ES-I3 (cell line): ENCODE measurements at regions not wholly inside any gene's neighbourhood (a gene's known extent, or its start where the extent isn't known, plus 50 kb on each side); places are given as distances from the start of the nearest gene placed in this dataset.
"Not testable (repeated sequence)": the region's sequence is repeated elsewhere in the genome, so short reads cannot be mapped to it uniquely, and the experiment has no call there.

Experiments used
- H3K36me3 ChIP-seq: 2 replicates; pipeline ENCODE4 v1.6.1; 2013; ENCODE audit warnings: mild to moderate bottlenecking, low read length, control low read depth, moderate library complexity; ENCODE audit not compliant: insufficient read depth
- H3K4me1 ChIP-seq: 2 replicates; pipeline ENCODE4 v1.6.1; 2013; ENCODE audit warnings: mild to moderate bottlenecking, control low read depth, low read length; ENCODE audit not compliant: insufficient read depth
- H3K9ac ChIP-seq: 2 replicates; pipeline ENCODE4 v1.6.1; 2013; ENCODE audit warnings: low read depth, mild to moderate bottlenecking, low read length, moderate library complexity
- H3K9me3 ChIP-seq: 2 replicates; pipeline ENCODE4 v1.6.1; 2013; ENCODE audit warnings: mild to moderate bottlenecking, low read length, moderate library complexity; ENCODE audit not compliant: control insufficient read depth, insufficient read depth

- H3K4me1 ChIP-seq = peaks cover 5% of the 10 kb centered on the region; the same call in 1 of the 2 replicates
- H3K9ac ChIP-seq = no peak overlapping the region
- H3K9me3 ChIP-seq = no peaks in the 10 kb centered on the region
- H3K36me3 ChIP-seq = no peaks in the 10 kb centered on the region
Observed at GRCh38 chr1:148373192-148373925, 109.7 kb downstream of the PPIAL4G start.

- H3K36me3 ChIP-seq = no peaks in the 10 kb centered on the region
- H3K4me1 ChIP-seq = peaks cover 5% of the 10 kb centered on the region; the same call in 1 of the 2 replicates
- no peaks in the 10 kb centered on the region for H3K9me3 ChIP-seq
- H3K9ac ChIP-seq = no peak overlapping the region
Observed at GRCh38 chr1:148372731-148373130, 110.4 kb downstream of the PPIAL4G start.

GRCh38 chr1:148372051-148372726 is 110.9 kb downstream of the PPIAL4G start:
- H3K9ac ChIP-seq, H3K9me3 ChIP-seq, H3K36me3 ChIP-seq, H3K4me1 ChIP-seq: not testable (repeated sequence)

GRCh38 chr1:148371551-148371994 is 111.5 kb downstream of the PPIAL4G start:
- not testable (repeated sequence) for H3K36me3 ChIP-seq, H3K9ac ChIP-seq, H3K4me1 ChIP-seq, H3K9me3 ChIP-seq

- H3K36me3 ChIP-seq, H3K9ac ChIP-seq, H3K9me3 ChIP-seq, H3K4me1 ChIP-seq: not testable (repeated sequence)
Observed at GRCh38 chr1:148370661-148371060, 112.4 kb downstream of the PPIAL4G start.

GRCh38 chr1:148367596-148367995 is 115.5 kb downstream of the PPIAL4G start:
- H3K4me1 ChIP-seq = peaks cover 9% of the 10 kb centered on the region; the same call in 1 of the 2 replicates
- H3K36me3 ChIP-seq = no peaks in the 10 kb centered on the region
- no peak overlapping the region for H3K9ac ChIP-seq
- no peaks in the 10 kb centered on the region for H3K9me3 ChIP-seq

GRCh38 chr1:148366136-148366753 is 116.9 kb downstream of the PPIAL4G start:
- H3K9me3 ChIP-seq, H3K4me1 ChIP-seq, H3K36me3 ChIP-seq, H3K9ac ChIP-seq: not testable (repeated sequence)

GRCh38 chr1:148365151-148365550 is 118.0 kb downstream of the PPIAL4G start:
- H3K36me3 ChIP-seq, H3K9ac ChIP-seq, H3K4me1 ChIP-seq, H3K9me3 ChIP-seq: not testable (repeated sequence)

GRCh38 chr1:148363979-148364378 is 119.1 kb downstream of the PPIAL4G start:
- H3K9ac ChIP-seq, H3K9me3 ChIP-seq, H3K36me3 ChIP-seq, H3K4me1 ChIP-seq: not testable (repeated sequence)

GRCh38 chr1:148363439-148363810 is 119.7 kb downstream of the PPIAL4G start:
- Histone ChIP-seq H3K4me1 (peaks cover 4% of the 10 kb centered on the region; the same call in 1 of the 2 replicates), H3K9ac (no peak overlapping the region)

GRCh38 chr1:148362626-148363438 is 120.3 kb downstream of the PPIAL4G start:
- H3K9me3 ChIP-seq = no peaks in the 10 kb centered on the region
- H3K36me3 ChIP-seq = no peaks in the 10 kb centered on the region
- H3K4me1 ChIP-seq = peaks cover 4% of the 10 kb centered on the region; the same call in 1 of the 2 replicates
- peak overlapping the region; percentile 32; the same call in 1 of the 2 replicates for H3K9ac ChIP-seq

More at GRCh38 chr1:148363439-148363810, 119.7 kb downstream of the PPIAL4G start:
- Histone ChIP-seq H3K36me3 (no peaks in the 10 kb centered on the region), H3K9me3 (no peaks in the 10 kb centered on the region)

- H3K4me1 ChIP-seq = peaks cover 4% of the 10 kb centered on the region; the same call in 1 of the 2 replicates
- no peaks in the 10 kb centered on the region for H3K36me3 ChIP-seq
- H3K9ac ChIP-seq = peak overlapping the region; percentile 51
- no peaks in the 10 kb centered on the region for H3K9me3 ChIP-seq
Observed at GRCh38 chr1:148362216-148362611, 120.9 kb downstream of the PPIAL4G start.

GRCh38 chr1:148361427-148362215 is 121.5 kb downstream of the PPIAL4G start:
- not testable (repeated sequence) for H3K4me1 ChIP-seq, H3K9me3 ChIP-seq
- peak overlapping the region; percentile 68 for H3K9ac ChIP-seq

More at GRCh38 chr1:148361427-148362215, 121.5 kb downstream of the PPIAL4G start:
- H3K36me3 ChIP-seq = not testable (repeated sequence)
